ENCODE measurements at regions not wholly inside any gene's neighbourhood (a gene's known extent, or its start where the extent isn't known, plus 50 kb on each side); places are given as distances from the start of the nearest gene placed in this dataset.

GRCh38 chr11:119800619-119801018 lies 71.6 kb upstream of the NECTIN1 start:
- no peak overlapping the region for H3K4me3 ChIP-seq (ENCODE audit: low read depth, low read length)
- ChIA-PET POLR2A (no interaction called here), CTCF (interaction anchor here (0.6 kb wide), 1 partner anchor 309 kb away, joined by 4 read pairs; no protein-coding TSS in a partner anchor)
- DNase-seq (ENCODE audit: low read depth, low spot score): no peak
- H3K27ac ChIP-seq (ENCODE audit: low read depth, low read length): no peak overlapping the region
- no peaks in the 10 kb centered on the region for H3K9me3 ChIP-seq (ENCODE audit: control insufficient read depth, insufficient read depth, low read length)
- TF ChIP-seq CTCF (IDR thresholded peaks at IDR 0.05; ENCODE audit: low read depth, low read length): no peak
- H3K27me3 ChIP-seq (ENCODE audit: control insufficient read depth, insufficient read depth, low read length): peaks cover 22% of the 10 kb centered on the region

GRCh38 chr11:119800171-119800570 lies 71.2 kb upstream of the NECTIN1 start:
- no peak for DNase-seq (ENCODE audit: low read depth, low spot score)
- no peaks in the 10 kb centered on the region for H3K9me3 ChIP-seq (ENCODE audit: control insufficient read depth, insufficient read depth, low read length)
- peaks cover 22% of the 10 kb centered on the region for H3K27me3 ChIP-seq (ENCODE audit: control insufficient read depth, insufficient read depth, low read length)
- ChIA-PET CTCF (no interaction called here), POLR2A (no interaction called here)
- H3K27ac ChIP-seq (ENCODE audit: low read depth, low read length): no peak overlapping the region
- no peak for TF ChIP-seq CTCF (IDR thresholded peaks at IDR 0.05; ENCODE audit: low read depth, low read length)
- H3K4me3 ChIP-seq (ENCODE audit: low read depth, low read length): no peak overlapping the region

- Histone ChIP-seq H3K27ac (ENCODE audit: low read depth, low read length) (no peak overlapping the region), H3K9me3 (ENCODE audit: control insufficient read depth, insufficient read depth, low read length) (no peaks in the 10 kb centered on the region), H3K4me3 (ENCODE audit: low read depth, low read length) (no peak overlapping the region), H3K27me3 (ENCODE audit: control insufficient read depth, insufficient read depth, low read length) (peaks cover 22% of the 10 kb centered on the region)
- ChIA-PET POLR2A (no interaction called here), CTCF (no interaction called here)
- no peak for TF ChIP-seq CTCF (IDR thresholded peaks at IDR 0.05; ENCODE audit: low read depth, low read length)
- DNase-seq (ENCODE audit: low read depth, low spot score): no peak
Observed at GRCh38 chr11:119798656-119799055, 69.7 kb upstream of the NECTIN1 start.

GRCh38 chr11:119797736-119798135 lies 68.7 kb upstream of the NECTIN1 start:
- ChIA-PET CTCF (no interaction called here), POLR2A (no interaction called here)
- Histone ChIP-seq H3K4me3 (ENCODE audit: low read depth, low read length) (no peak overlapping the region), H3K9me3 (ENCODE audit: control insufficient read depth, insufficient read depth, low read length) (no peaks in the 10 kb centered on the region), H3K27me3 (ENCODE audit: control insufficient read depth, insufficient read depth, low read length) (peaks cover 17% of the 10 kb centered on the region), H3K27ac (ENCODE audit: low read depth, low read length) (no peak overlapping the region)
- no peak for DNase-seq (ENCODE audit: low read depth, low spot score)
- no peak for TF ChIP-seq CTCF (IDR thresholded peaks at IDR 0.05; ENCODE audit: low read depth, low read length)

GRCh38 chr11:119797123-119797611 lies 68.2 kb upstream of the NECTIN1 start:
- Histone ChIP-seq H3K4me3 (ENCODE audit: low read depth, low read length) (no peak overlapping the region), H3K9me3 (ENCODE audit: control insufficient read depth, insufficient read depth, low read length) (no peaks in the 10 kb centered on the region), H3K27me3 (ENCODE audit: control insufficient read depth, insufficient read depth, low read length) (peaks cover 17% of the 10 kb centered on the region), H3K27ac (ENCODE audit: low read depth, low read length) (no peak overlapping the region)
- DNase-seq (ENCODE audit: low read depth, low spot score): no peak
- POLR2A ChIA-PET: no interaction called here
- CTCF ChIA-PET: no interaction called here
- no peak for TF ChIP-seq CTCF (IDR thresholded peaks at IDR 0.05; ENCODE audit: low read depth, low read length)
